ENCODE measurements at regions not wholly inside any gene's neighbourhood (a gene's known extent, or its start where the extent isn't known, plus 50 kb on each side); places are given as distances from the start of the nearest gene placed in this dataset.

DNA sequence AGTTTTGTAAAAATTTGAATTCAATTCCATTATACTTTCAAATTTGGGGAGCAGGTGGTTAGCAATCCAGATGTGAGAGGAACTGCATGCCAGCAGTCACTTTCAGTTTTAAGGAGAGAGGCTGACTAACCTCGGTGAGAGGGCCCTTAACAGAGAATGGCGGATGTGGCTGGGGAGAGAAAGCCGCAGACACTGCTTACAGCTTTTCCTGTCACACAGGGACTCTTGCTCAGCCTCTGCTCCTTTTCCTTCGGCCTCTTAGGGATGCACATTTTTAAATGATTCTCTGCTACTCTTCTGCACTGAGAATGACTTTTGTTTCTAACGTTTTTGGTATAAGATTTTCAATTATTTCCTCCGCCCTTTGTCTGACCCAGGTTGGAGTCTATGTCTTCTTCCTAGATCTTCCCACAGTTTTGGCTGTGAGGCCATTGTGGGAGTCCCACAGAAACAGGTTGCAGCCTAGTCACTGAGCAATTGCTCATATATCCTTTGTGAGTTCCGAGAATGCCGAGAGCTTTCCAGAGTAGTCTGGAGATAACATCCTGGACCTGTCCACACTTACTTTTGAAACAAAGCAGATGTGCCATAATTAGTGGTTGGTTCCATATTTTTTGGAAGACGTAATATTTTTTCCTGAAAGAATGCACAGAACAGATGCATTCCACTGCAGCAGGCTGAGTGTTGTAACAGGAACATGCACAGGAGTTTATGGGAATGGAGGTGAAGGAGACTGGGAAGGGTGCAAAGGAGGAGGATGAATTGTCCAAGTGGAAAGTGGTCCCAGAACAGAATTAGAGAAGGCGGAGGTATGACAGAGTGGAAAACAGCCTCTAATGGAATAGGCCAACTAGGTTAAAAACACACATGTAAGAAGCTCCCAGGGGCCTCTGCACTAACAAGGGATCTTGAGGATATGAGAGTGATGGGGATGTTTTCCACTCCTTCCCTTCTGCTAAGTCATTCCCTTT is 168.0 kb upstream of the ZNF32 start:
- intact Hi-C loops (cut with micrococcal nuclease; ENCODE audit: unreplicated experiment): no loop called here
- H3K4me3 Mint-ChIP-seq (ENCODE audit: low read depth, unreplicated experiment): no peak overlapping the region
- H3K36me3 Mint-ChIP-seq (ENCODE audit: insufficient read depth, unreplicated experiment): no peaks in the 10 kb centered on the region
- DNase-seq: no peak
- no peaks in the 10 kb centered on the region for H3K4me1 Mint-ChIP-seq (ENCODE audit: low read depth, unreplicated experiment)
- H3K27me3 Mint-ChIP-seq (ENCODE audit: unreplicated experiment): no peaks in the 10 kb centered on the region
- TF ChIP-seq CTCF (IDR thresholded peaks at IDR 0.05; ENCODE audit: unreplicated experiment): no peak
- H3K9me3 Mint-ChIP-seq (ENCODE audit: low read depth, unreplicated experiment): no peaks in the 10 kb centered on the region
- H3K27ac Mint-ChIP-seq (ENCODE audit: unreplicated experiment): no peak overlapping the region
- BruUV-seq (replicated peaks): no TSS peak
- CTCF ChIA-PET: no interaction called here

GRCh38 chr10:43815181-43815885 is 166.7 kb upstream of the ZNF32 start:
- no peaks in the 10 kb centered on the region for H3K27me3 Mint-ChIP-seq (ENCODE audit: unreplicated experiment)
- H3K4me3 Mint-ChIP-seq (ENCODE audit: low read depth, unreplicated experiment): no peak overlapping the region
- H3K36me3 Mint-ChIP-seq (ENCODE audit: insufficient read depth, unreplicated experiment): no peaks in the 10 kb centered on the region
- no peaks in the 10 kb centered on the region for H3K9me3 Mint-ChIP-seq (ENCODE audit: low read depth, unreplicated experiment)
- no peak overlapping the region for H3K27ac Mint-ChIP-seq (ENCODE audit: unreplicated experiment)
- BruUV-seq (replicated peaks): no TSS peak
- TF ChIP-seq CTCF (IDR thresholded peaks at IDR 0.05; ENCODE audit: unreplicated experiment): no peak
- intact Hi-C loops (cut with micrococcal nuclease; ENCODE audit: unreplicated experiment): no loop called here
- CTCF ChIA-PET: no interaction called here
- no peaks in the 10 kb centered on the region for H3K4me1 Mint-ChIP-seq (ENCODE audit: low read depth, unreplicated experiment)
- no peak for DNase-seq

DNA sequence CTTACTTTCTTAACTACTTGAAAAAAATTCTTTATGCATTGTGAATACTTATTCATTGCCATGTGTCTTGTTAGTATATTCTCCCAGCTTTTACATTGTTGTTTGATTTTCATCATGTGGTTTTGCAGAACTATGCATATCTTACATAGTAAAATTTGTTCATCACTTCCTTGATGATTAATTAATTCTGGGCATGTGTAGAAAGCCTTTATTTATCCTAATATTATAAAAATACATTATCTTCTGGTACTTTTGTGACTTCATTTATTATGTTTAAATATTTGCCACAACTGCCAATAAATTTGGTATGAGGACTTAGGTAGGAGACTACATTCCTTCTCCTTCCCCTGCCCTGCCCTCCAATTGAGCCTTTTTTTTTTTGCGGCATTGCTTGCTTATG is 166.0 kb upstream of the ZNF32 start:
- DNase-seq: no peak
- H3K36me3 Mint-ChIP-seq (ENCODE audit: insufficient read depth, unreplicated experiment): no peaks in the 10 kb centered on the region
- H3K27me3 Mint-ChIP-seq (ENCODE audit: unreplicated experiment): no peaks in the 10 kb centered on the region
- TF ChIP-seq CTCF (IDR thresholded peaks at IDR 0.05; ENCODE audit: unreplicated experiment): no peak
- CTCF ChIA-PET: no interaction called here
- H3K9me3 Mint-ChIP-seq (ENCODE audit: low read depth, unreplicated experiment): no peaks in the 10 kb centered on the region
- intact Hi-C loops (cut with micrococcal nuclease; ENCODE audit: unreplicated experiment): no loop called here
- H3K4me1 Mint-ChIP-seq (ENCODE audit: low read depth, unreplicated experiment): no peaks in the 10 kb centered on the region
- H3K27ac Mint-ChIP-seq (ENCODE audit: unreplicated experiment): no peak overlapping the region
- BruUV-seq (replicated peaks): no TSS peak
- no peak overlapping the region for H3K4me3 Mint-ChIP-seq (ENCODE audit: low read depth, unreplicated experiment)

DNA sequence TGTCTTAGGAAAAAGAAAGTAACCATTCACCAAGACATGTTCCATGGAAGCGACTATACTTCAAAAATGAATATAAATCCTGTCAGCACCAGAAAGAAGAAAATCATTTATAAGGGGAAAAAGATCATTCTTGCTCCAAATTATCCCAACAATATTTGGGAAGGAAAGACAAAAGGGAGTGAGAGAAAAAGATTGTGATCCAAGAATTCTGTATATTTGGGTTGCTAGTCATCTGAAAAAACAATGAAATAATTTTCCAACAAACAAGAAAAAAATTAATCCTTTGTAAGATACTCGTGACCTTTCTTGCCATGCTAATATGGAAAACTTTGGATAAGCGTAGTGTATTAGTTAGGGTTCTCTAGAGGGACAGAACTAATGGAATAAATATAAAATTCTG is 163.2 kb upstream of the ZNF32 start:
- no peak for TF ChIP-seq CTCF (IDR thresholded peaks at IDR 0.05; ENCODE audit: unreplicated experiment)
- DNase-seq: no peak
- H3K4me1 Mint-ChIP-seq (ENCODE audit: low read depth, unreplicated experiment): no peaks in the 10 kb centered on the region
- no peaks in the 10 kb centered on the region for H3K27me3 Mint-ChIP-seq (ENCODE audit: unreplicated experiment)
- no TSS peak for BruUV-seq (replicated peaks)
- H3K4me3 Mint-ChIP-seq (ENCODE audit: low read depth, unreplicated experiment): no peak overlapping the region
- CTCF ChIA-PET: no interaction called here
- H3K27ac Mint-ChIP-seq (ENCODE audit: unreplicated experiment): no peak overlapping the region
- no peaks in the 10 kb centered on the region for H3K9me3 Mint-ChIP-seq (ENCODE audit: low read depth, unreplicated experiment)
- no peaks in the 10 kb centered on the region for H3K36me3 Mint-ChIP-seq (ENCODE audit: insufficient read depth, unreplicated experiment)
- intact Hi-C loops (cut with micrococcal nuclease; ENCODE audit: unreplicated experiment): no loop called here

Data from Calu3 (cell line).